ENCODE measurements at regions not wholly inside any gene's neighbourhood (a gene's known extent, or its start where the extent isn't known, plus 50 kb on each side); places are given as distances from the start of the nearest gene placed in this dataset.

- no peaks in the 10 kb centered on the region for H3K79me2 ChIP-seq (ENCODE audit: control insufficient read depth in 1 of 2, insufficient read depth in 2 of 2, low read length in 2 of 2)
- H2BK20ac ChIP-seq (ENCODE audit: low read length): no peak overlapping the region
- no peak overlapping the region for H3K27ac ChIP-seq (ENCODE audit: low read depth, low read length)
- no peaks in the 10 kb centered on the region; a peak in 3 of 7 replicates for H3K27me3 ChIP-seq (replicated peaks in 1 of 4; ENCODE audit: control insufficient read depth in 3 of 4, extremely low read depth in 1 of 4, insufficient read depth in 3 of 4, low read length in 3 of 4)
- H2BK120ac ChIP-seq (replicated peaks; ENCODE audit: low read depth, low read length): no peak overlapping the region
- no peak overlapping the region; the same call in 1 of the 2 replicates for H3K18ac ChIP-seq (ENCODE audit: extremely low read depth, low read length)
- ChIA-PET CTCF (ENCODE audit: partially characterized antibody) (interaction anchor here (0.6 to 2.7 kb wide), 3 partner anchors 10 to 549 kb away, joined by 3 to 12 read pairs (median 3); no protein-coding TSS in a partner anchor), POLR2A (ENCODE audit: partially characterized antibody) (interaction anchor here (0.8 kb wide), 1 partner anchor 9 kb away, joined by 3 read pairs; no protein-coding TSS in a partner anchor)
- no peak for FAIRE-seq
- H2BK15ac ChIP-seq (ENCODE audit: low read length): no peak overlapping the region
- H3K23ac ChIP-seq (ENCODE audit: insufficient read length): no peak overlapping the region
- no peak overlapping the region for H3K56ac ChIP-seq (replicated peaks; ENCODE audit: insufficient read length, low read depth, low read length)
- no peak overlapping the region for H2BK5ac ChIP-seq (ENCODE audit: low read depth, low read length)
- H4K91ac ChIP-seq (replicated peaks; ENCODE audit: insufficient read length, low read length): peak overlapping the region; percentile 25
- H2AK5ac ChIP-seq (ENCODE audit: low read depth, low read length): no peak overlapping the region
- no peak for TF ChIP-seq GTF2F1 (IDR thresholded peaks at IDR 0.05; ENCODE audit: borderline replicate concordance, low read depth, low read length)
- TF ChIP-seq CREB1 (IDR thresholded peaks at IDR 0.05): no peak
- no peak for TF ChIP-seq FOSL1 (IDR thresholded peaks at IDR 0.05; ENCODE audit: insufficient read depth, low read depth, low read length)
- TF ChIP-seq BCL11A (IDR thresholded peaks at IDR 0.05; ENCODE audit: low read depth in 2 of 2, low read length in 2 of 2): no peak
- TF ChIP-seq JUND (IDR thresholded peaks at IDR 0.05; ENCODE audit: low read length): no peak
- TF ChIP-seq SP1 (IDR thresholded peaks at IDR 0.05; ENCODE audit: low read depth, low read length): no peak
- TF ChIP-seq ATF3 (IDR thresholded peaks at IDR 0.05; ENCODE audit: insufficient read depth, low read depth, low read length): no peak
- TF ChIP-seq PHF8 (conservative IDR thresholded peaks at IDR 0.05; ENCODE audit: low read depth, low read length): no peak
- no peak for TF ChIP-seq MAX (IDR thresholded peaks at IDR 0.05)
- no peak for TF ChIP-seq TEAD4 (IDR thresholded peaks at IDR 0.05; ENCODE audit: low read depth, low read length)
- H3K36me3 ChIP-seq (ENCODE audit: control insufficient read depth in 2 of 4, insufficient read depth in 4 of 4, low read length in 3 of 4): no peaks in the 10 kb centered on the region
- 0 out of 2 replicates have a peak overlapping the region, but pooled peaks have one; percentile 21 for H2AFZ ChIP-seq (ENCODE audit: low read length)
- H3K79me1 ChIP-seq (ENCODE audit: low read depth, low read length): no peaks in the 10 kb centered on the region
- no peaks in the 10 kb centered on the region for H3K23me2 ChIP-seq (ENCODE audit: low read depth, low read length)
- H4K20me1 ChIP-seq (replicated peaks in 1 of 2; ENCODE audit: control insufficient read depth in 1 of 2, insufficient read depth in 2 of 2, low read length in 2 of 2): no peaks in the 10 kb centered on the region
- H3K4me2 ChIP-seq (ENCODE audit: insufficient read depth in 1 of 2, low read depth in 2 of 2, low read length in 2 of 2): no peak overlapping the region
- no peak overlapping the region for H3K4me3 ChIP-seq (ENCODE audit: extremely low read depth in 1 of 4, insufficient read depth in 2 of 4, low read depth in 3 of 4, low read length in 4 of 4)
- no peak overlapping the region for H3K4ac ChIP-seq (replicated peaks; ENCODE audit: insufficient read length, low read depth, low read length)
- no peaks in the 10 kb centered on the region for H3K9me3 ChIP-seq (ENCODE audit: insufficient read depth in 2 of 2, low read depth in 1 of 2, low read length in 1 of 2)
- H4K5ac ChIP-seq (ENCODE audit: insufficient read length, low read depth, low read length): no peak overlapping the region
- H3K14ac ChIP-seq (ENCODE audit: insufficient read length): no peak overlapping the region
- peaks cover 0 to 3% (median 0%) of the 10 kb centered on the region in 4 experiments; a peak in 3 of 7 replicates for H3K4me1 ChIP-seq (replicated peaks in 1 of 4; ENCODE audit: control insufficient read depth in 3 of 4, insufficient read depth in 4 of 4, low read length in 3 of 4)
- WGBS, 2 experiments (ENCODE audit: extremely low coverage in 1 of 2, insufficient coverage in 1 of 2, insufficient read length in 1 of 2, insufficient replicate concordance in 2 of 2, low coverage in 1 of 2, low lambda C conversion rate in 2 of 2, missing lambda C conversion rate in 1 of 2): 91% methylated on average over 7 of the region's 7 CpGs; no CpG with 5 or more reads in 1 of the 2 experiments
- H3K9ac ChIP-seq (replicated peaks in 1 of 4; ENCODE audit: extremely low read depth in 1 of 4, low read depth in 3 of 4, low read length in 3 of 4): no peak overlapping the region
- DNase-seq (ENCODE audit: low read depth in 1 of 2, low spot score in 2 of 2): no peak
- H2BK12ac ChIP-seq (ENCODE audit: low read depth, low read length): no peak overlapping the region
- no peak overlapping the region for H4K8ac ChIP-seq (ENCODE audit: extremely low read depth, insufficient read depth, low read length)
Measured at GRCh38 chr1:220348211-220348610, 76.0 kb upstream of the RAB3GAP2 start.

Data from H1 (cell line).